ENCODE measurements at regions not wholly inside any gene's neighbourhood (a gene's known extent, or its start where the extent isn't known, plus 50 kb on each side); places are given as distances from the start of the nearest gene placed in this dataset.

DNA sequence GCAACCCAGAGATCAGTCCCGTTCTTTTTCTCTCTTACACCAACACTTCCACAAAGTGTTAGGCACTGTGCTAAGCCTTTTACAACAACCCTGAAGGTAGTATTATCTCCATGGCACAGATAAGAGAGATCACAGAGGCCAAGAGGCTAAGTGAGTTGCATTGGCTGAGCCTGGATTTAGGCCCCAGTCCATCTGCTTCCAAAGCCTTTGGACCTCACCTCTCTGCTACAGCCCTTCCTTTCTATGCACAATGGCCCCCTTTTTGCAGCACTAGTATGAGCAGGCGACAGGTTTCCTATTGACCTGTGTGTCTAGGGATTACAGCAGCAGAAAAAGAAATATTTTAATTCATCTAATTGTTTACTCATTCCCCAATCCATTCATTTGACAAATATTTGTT is 76.2 kb downstream of the CRYGS start:
- intact Hi-C loops (cut with DNase I) = no loop called here
- no peak for ATAC-seq
- peaks cover 0 to 13% (median 0%) of the 10 kb centered on the region in 12 donors for H3K4me1 ChIP-seq
- no peaks in the 10 kb centered on the region for H3K36me3 ChIP-seq
- H3K9me3 ChIP-seq = no peaks in the 10 kb centered on the region
- DNase-seq = no peak
- 64 to 72% (median 65%) methylated on average over 2 of the region's 2 CpGs for WGBS, 4 donors
- H3K4me3 ChIP-seq = no peak overlapping the region
- no peaks in the 10 kb centered on the region for H3K27me3 ChIP-seq
- TF ChIP-seq POLR2A (IDR thresholded peaks at IDR 0.05) = no peak
- TF ChIP-seq, protein P1, sequence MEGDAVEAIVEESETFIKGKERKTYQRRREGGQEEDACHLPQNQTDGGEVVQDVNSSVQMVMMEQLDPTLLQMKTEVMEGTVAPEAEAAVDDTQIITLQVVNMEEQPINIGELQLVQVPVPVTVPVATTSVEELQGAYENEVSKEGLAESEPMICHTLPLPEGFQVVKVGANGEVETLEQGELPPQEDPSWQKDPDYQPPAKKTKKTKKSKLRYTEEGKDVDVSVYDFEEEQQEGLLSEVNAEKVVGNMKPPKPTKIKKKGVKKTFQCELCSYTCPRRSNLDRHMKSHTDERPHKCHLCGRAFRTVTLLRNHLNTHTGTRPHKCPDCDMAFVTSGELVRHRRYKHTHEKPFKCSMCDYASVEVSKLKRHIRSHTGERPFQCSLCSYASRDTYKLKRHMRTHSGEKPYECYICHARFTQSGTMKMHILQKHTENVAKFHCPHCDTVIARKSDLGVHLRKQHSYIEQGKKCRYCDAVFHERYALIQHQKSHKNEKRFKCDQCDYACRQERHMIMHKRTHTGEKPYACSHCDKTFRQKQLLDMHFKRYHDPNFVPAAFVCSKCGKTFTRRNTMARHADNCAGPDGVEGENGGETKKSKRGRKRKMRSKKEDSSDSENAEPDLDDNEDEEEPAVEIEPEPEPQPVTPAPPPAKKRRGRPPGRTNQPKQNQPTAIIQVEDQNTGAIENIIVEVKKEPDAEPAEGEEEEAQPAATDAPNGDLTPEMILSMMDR (IDR thresholded peaks at IDR 0.05) = no peak
- no peak overlapping the region for H3K27ac ChIP-seq

DNA sequence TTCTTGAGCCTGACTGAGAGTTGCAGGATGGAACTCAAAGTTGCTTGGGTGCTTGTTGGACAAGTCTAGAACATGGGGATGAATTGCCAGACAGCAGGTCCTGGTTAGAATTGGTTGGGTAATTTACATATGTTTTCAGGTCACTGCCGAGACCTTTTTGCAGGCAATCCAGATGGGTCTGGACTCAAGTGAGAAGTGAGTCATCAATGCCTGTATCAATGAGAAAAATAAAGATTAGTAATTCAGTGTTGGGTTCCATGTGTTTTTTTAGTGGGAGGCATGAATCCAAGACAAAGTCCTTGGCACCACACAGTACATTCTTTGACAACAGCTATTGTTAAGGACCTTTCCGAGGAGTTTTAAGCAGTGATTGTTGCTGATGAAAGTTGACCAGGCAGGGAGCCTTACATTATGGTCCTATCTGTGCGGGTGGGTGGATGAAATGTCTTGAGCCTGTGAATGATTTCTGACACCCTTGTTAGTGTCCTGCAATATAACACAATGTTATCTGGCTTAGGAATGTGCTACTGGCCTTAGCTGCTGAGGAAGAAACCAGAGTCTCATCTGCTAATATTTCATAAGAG is 77.7 kb downstream of the CRYGS start:
- H3K27ac ChIP-seq = no peak overlapping the region
- H3K36me3 ChIP-seq = no peaks in the 10 kb centered on the region
- H3K4me3 ChIP-seq = no peak overlapping the region
- DNase-seq (no peak), ATAC-seq (peak in 1 of 4 donors; percentile 72)
- TF ChIP-seq, protein P1 (IDR thresholded peaks at IDR 0.05) = no peak
- TF ChIP-seq POLR2A (IDR thresholded peaks at IDR 0.05) = no peak
- no peaks in the 10 kb centered on the region for H3K27me3 ChIP-seq
- peaks cover 0 to 13% (median 0%) of the 10 kb centered on the region in 12 donors for H3K4me1 ChIP-seq
- WGBS, 4 donors = 30 to 49% (median 38%) methylated on average over 3 of the region's 3 CpGs
- no peaks in the 10 kb centered on the region for H3K9me3 ChIP-seq
- intact Hi-C loops (cut with DNase I) = no loop called here

DNA sequence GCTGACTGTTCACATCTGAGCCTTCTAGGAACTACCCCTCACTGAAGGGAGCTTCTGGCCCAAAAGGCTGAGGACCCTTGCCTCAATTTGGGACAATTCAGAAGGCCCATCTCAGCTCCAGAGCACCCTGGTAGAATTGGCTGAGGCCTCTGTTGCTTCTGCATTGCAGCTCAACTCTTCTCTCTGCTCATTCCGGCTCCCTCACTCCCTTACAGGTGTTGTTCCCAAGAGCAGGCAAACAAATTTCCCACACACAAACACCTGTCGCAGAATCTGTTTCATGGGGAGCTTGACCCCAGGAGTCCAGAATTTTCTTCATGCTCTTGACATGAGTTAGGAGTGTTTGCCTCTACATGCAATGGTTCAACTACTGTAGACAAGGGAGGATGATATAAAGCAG is 78.7 kb downstream of the CRYGS start:
- WGBS, 4 donors = 93 to 96% (median 95%) methylated on average over 2 of the region's 2 CpGs
- Histone ChIP-seq H3K36me3 (no peaks in the 10 kb centered on the region), H3K4me3 (no peak overlapping the region), H3K27me3 (no peaks in the 10 kb centered on the region), H3K27ac (no peak overlapping the region), H3K4me1 (peaks cover 0 to 13% (median 0%) of the 10 kb centered on the region in 12 donors), H3K9me3 (no peaks in the 10 kb centered on the region)
- ATAC-seq (no peak), DNase-seq (no peak)
- TF ChIP-seq POLR2A (IDR thresholded peaks at IDR 0.05) = no peak
- TF ChIP-seq, protein P1 (IDR thresholded peaks at IDR 0.05) = no peak
- intact Hi-C loops (cut with DNase I) = no loop called here

DNA sequence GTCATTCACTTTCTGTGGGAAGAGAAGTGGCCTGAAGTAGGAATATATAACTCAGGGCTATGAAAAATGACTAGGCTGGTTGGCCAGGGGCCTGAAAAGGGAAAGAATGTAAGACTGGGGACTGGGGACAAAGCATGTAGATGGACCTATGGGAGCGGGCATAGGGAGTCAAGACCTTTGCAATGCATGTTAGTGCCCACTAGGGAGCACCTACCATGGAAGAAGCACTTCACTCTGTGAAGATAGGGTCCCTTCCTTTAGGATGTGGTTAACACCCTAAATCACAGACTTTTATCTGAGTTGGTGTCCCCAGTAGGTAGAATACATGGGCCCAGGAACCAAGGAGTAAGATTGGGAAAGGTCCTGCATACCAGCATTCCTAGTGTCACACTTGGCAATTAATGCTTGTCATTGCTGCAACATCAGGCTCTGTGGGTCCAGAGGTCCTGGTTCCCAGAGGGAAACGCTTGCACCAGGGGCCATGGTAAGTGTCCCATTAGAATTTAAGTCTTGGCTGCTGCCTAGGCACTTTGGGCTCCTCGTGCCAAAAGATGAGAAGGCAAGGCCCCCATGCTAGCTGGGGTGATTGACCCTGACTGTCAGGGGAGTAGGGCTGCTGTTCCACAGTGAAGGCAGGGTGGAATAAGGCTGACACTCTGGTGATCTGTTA is 79.6 kb downstream of the CRYGS start:
- Histone ChIP-seq H3K4me1 (peaks cover 0 to 9% (median 0%) of the 10 kb centered on the region in 12 donors), H3K27me3 (no peaks in the 10 kb centered on the region), H3K36me3 (no peaks in the 10 kb centered on the region), H3K27ac (no peak overlapping the region), H3K9me3 (no peaks in the 10 kb centered on the region), H3K4me3 (no peak overlapping the region)
- no peak for TF ChIP-seq POLR2A (IDR thresholded peaks at IDR 0.05)
- TF ChIP-seq, protein P1 (IDR thresholded peaks at IDR 0.05) = peak in 1 of 12 donors; percentile 13
- 75 to 91% (median 86%) methylated on average over 3 of the region's 3 CpGs for WGBS, 4 donors
- intact Hi-C loops (cut with DNase I) = no loop called here
- DNase-seq (no peak), ATAC-seq (no peak)

All from heart left ventricle (tissue), 16 donors.